ENCODE measurements at regions not wholly inside any gene's neighbourhood (a gene's known extent, or its start where the extent isn't known, plus 50 kb on each side); places are given as distances from the start of the nearest gene placed in this dataset.

DNA sequence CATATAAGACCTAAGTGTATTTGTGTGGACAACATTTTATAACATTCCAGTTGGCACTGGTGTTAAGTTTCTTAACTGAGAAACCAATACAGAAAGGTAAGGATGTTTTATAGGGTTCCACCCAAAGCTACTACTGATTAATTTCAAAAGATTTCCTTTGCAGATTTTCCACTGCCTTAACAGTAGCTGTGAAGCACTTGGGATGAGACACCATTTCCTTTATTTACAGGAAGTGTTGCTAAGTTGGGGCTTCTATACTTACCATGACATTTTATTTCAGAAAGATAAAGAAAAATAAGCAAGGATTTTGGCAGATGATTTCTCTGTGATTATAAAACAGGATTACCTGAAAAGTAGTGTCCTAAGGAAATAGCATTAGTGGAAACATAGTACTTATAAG lies 234.3 kb downstream of the CALCRL start:
- no peak for TF ChIP-seq SUZ12 (IDR thresholded peaks at IDR 0.05)
- TF ChIP-seq ZNF384 (IDR thresholded peaks at IDR 0.05): no peak
